ENCODE measurements at regions not wholly inside any gene's neighbourhood (a gene's known extent, or its start where the extent isn't known, plus 50 kb on each side); places are given as distances from the start of the nearest gene placed in this dataset.

DNA sequence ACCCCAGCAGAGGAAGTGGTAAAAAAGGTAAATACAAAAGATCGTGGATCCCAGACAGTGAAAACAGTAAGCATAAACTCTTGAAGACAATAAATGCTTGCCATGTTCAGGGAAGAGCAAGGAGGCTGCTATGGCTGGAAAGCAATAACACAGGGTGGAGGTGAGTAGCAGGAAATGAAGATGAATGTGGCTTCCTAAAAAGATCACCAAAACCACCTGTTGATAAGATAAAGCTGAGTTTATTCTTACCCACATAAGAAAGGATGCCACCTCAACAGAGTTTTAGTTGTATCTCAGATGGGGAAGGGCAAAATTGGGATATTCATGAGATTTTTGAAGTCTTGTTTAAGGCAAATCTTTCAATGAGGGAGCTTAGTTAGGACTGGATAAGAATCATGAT lies 273.3 kb downstream of the MSX2 start:
- TF ChIP-seq, protein P1, sequence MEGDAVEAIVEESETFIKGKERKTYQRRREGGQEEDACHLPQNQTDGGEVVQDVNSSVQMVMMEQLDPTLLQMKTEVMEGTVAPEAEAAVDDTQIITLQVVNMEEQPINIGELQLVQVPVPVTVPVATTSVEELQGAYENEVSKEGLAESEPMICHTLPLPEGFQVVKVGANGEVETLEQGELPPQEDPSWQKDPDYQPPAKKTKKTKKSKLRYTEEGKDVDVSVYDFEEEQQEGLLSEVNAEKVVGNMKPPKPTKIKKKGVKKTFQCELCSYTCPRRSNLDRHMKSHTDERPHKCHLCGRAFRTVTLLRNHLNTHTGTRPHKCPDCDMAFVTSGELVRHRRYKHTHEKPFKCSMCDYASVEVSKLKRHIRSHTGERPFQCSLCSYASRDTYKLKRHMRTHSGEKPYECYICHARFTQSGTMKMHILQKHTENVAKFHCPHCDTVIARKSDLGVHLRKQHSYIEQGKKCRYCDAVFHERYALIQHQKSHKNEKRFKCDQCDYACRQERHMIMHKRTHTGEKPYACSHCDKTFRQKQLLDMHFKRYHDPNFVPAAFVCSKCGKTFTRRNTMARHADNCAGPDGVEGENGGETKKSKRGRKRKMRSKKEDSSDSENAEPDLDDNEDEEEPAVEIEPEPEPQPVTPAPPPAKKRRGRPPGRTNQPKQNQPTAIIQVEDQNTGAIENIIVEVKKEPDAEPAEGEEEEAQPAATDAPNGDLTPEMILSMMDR (IDR thresholded peaks at IDR 0.05): no peak
- no peak for TF ChIP-seq POLR2A (IDR thresholded peaks at IDR 0.05)

Measured in right lobe of liver (tissue), 4 donors.